Panc1 (cell line): ENCODE measurements at regions not wholly inside any gene's neighbourhood (a gene's known extent, or its start where the extent isn't known, plus 50 kb on each side); places are given as distances from the start of the nearest gene placed in this dataset.

Experiments used
- ATAC-seq: fragments of 200-7000 bp; cut with Tn5 transposase; 2 replicates; pipeline ENCODE4 v1.9.1; 2020; ENCODE audit warnings: mild to moderate bottlenecking, moderate library complexity
- BruUV-seq: library from RNA; stranded (reverse); fragments of 400-500 nt; replicated peaks from 2 replicates; lab custom pipeline; 2021; lab: Mats Ljungman, UMichigan
- CTCF ChIA-PET: fragments of 300-600 bp; sonication (Branson Sonifier 250); formaldehyde crosslinking; loops from one replicate; lab custom pipeline; 2022; ENCODE audit warnings: antibody characterized with exemption; lab: Charles Lee
- POLR2A ChIA-PET: fragments of 300-600 bp; sonication (Branson Sonifier 250); formaldehyde crosslinking; loops from one replicate; lab custom pipeline; 2022; ENCODE audit warnings: antibody characterized with exemption; lab: Charles Lee
- DNase-seq: peaks from one replicate; pipeline ENCODE4 v3.0.0-alpha.2; 2010; ENCODE audit warnings: low read depth, low spot score
- H3K27ac ChIP-seq: 2 replicates; pipeline ENCODE4 v1.5.1; 2011; ENCODE audit warnings: mild to moderate bottlenecking, low read length, inconsistent platforms
- H3K27me3 ChIP-seq: fragments of 200-500 bp; sonication (Bioruptor generic); 2 replicates; pipeline ENCODE4 v1.6.0; 2014; ENCODE audit warnings: low read length, inconsistent platforms; ENCODE audit not compliant: control insufficient read depth, insufficient read depth
- H3K36me3 ChIP-seq: fragments of 200-500 bp; sonication (Bioruptor generic); 2 replicates; pipeline ENCODE4 v1.5.1; 2014; ENCODE audit warnings: inconsistent platforms, mild to moderate bottlenecking, low read length, moderate library complexity; ENCODE audit not compliant: control insufficient read depth, insufficient read depth
- H3K4me1 ChIP-seq: 2 replicates; pipeline ENCODE4 v1.5.1; 2011; ENCODE audit warnings: inconsistent platforms, mild to moderate bottlenecking, low read length, moderate library complexity; ENCODE audit not compliant: control insufficient read depth, insufficient read depth
- H3K4me3 ChIP-seq, 2 experiments: 2 replicates each; pipeline ENCODE4 v1.5.1; 2011 to 2012; ENCODE audit warnings: low read depth in 2 of 2, low read length in 2 of 2, mild to moderate bottlenecking in 2 of 2, inconsistent platforms in 1 of 2, moderate library complexity in 1 of 2
- H3K9me3 ChIP-seq: fragments of 200-500 bp; sonication (Bioruptor generic); 2 replicates; pipeline ENCODE4 v1.5.1; 2014; ENCODE audit warnings: low read depth, mild to moderate bottlenecking, inconsistent platforms, low read length, moderate library complexity; ENCODE audit not compliant: control insufficient read depth, insufficient read depth
- POLR2AphosphoS5 ChIP-seq: IDR thresholded peaks from 2 replicates; pipeline ENCODE4 v1.6.1; 2012; ENCODE audit warnings: mild to moderate bottlenecking, low read depth, low read length, moderate library complexity
- SIN3A ChIP-seq: IDR thresholded peaks from 2 replicates; pipeline ENCODE4 v1.6.1; 2012; ENCODE audit warnings: low read depth, mild to moderate bottlenecking, low read length, moderate library complexity, borderline replicate concordance; ENCODE audit not compliant: insufficient read depth
- TCF7L2 ChIP-seq: IDR thresholded peaks from 2 replicates; pipeline ENCODE4 v1.6.1; 2011; ENCODE audit warnings: mild to moderate bottlenecking, low read depth, low read length, inconsistent platforms
- in situ Hi-C: cut with HindIII; loops from 2 replicates; pipeline ENCODE4 v1.10.0; 2016; ENCODE audit warnings: low sequenced_read_pairs, low pct_unique_long_range_greater_than_20kb
- intact Hi-C: fragments of 100-400 bp; cut with micrococcal nuclease; formaldehyde crosslinking; loops from one replicate; pipeline ENCODE4 v1.10.0; 2022; ENCODE audit not compliant: unreplicated experiment
- TF ChIP-seq, protein P1 (sequence below), 2 experiments: IDR thresholded peaks; 2 replicates each; pipeline ENCODE4 v1.6.1; 2011 to 2012; ENCODE audit warnings: low read depth in 2 of 2, control low read depth in 1 of 2, low read length in 1 of 2, mild to moderate bottlenecking in 1 of 2, moderate library complexity in 1 of 2; ENCODE audit not compliant: insufficient read depth in 1 of 2
- TF ChIP-seq, protein P2 (sequence below): fragments of 450-650 bp; IDR thresholded peaks from 2 replicates; pipeline ENCODE4 v1.5.1; 2017; ENCODE audit warnings: mild to moderate bottlenecking

DNA sequence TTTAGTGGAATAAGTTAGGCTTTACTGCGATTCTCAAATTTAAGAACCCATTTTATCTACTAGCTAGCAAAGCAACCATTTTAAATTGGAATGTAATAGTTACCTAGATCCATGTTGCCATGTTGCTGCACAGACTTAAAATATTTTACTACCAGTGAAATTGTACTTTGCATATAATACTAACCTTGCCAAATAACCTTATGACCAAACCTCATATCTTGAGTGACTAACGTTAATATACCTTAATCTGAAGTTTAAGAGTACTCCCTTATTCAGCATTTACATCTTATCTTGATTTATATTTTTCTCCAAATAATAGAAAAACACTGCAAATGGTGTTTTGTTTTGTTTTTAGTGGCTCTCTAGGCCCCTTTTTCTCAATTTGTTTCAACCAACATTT lies 50.3 kb upstream of the NAB1 start:
- no peaks in the 10 kb centered on the region for H3K36me3 ChIP-seq
- DNase-seq (no peak), ATAC-seq (no peak)
- H3K4me1 ChIP-seq: no peaks in the 10 kb centered on the region
- no TSS peak for BruUV-seq
- no peaks in the 10 kb centered on the region for H3K9me3 ChIP-seq
- no peak overlapping the region for H3K4me3 ChIP-seq
- in situ Hi-C loops: no loop called here
- no peaks in the 10 kb centered on the region for H3K27me3 ChIP-seq
- no peak overlapping the region for H3K27ac ChIP-seq
- TF ChIP-seq POLR2AphosphoS5 (no peak), TCF7L2 (no peak), SIN3A (no peak)
- TF ChIP-seq, protein P1, sequence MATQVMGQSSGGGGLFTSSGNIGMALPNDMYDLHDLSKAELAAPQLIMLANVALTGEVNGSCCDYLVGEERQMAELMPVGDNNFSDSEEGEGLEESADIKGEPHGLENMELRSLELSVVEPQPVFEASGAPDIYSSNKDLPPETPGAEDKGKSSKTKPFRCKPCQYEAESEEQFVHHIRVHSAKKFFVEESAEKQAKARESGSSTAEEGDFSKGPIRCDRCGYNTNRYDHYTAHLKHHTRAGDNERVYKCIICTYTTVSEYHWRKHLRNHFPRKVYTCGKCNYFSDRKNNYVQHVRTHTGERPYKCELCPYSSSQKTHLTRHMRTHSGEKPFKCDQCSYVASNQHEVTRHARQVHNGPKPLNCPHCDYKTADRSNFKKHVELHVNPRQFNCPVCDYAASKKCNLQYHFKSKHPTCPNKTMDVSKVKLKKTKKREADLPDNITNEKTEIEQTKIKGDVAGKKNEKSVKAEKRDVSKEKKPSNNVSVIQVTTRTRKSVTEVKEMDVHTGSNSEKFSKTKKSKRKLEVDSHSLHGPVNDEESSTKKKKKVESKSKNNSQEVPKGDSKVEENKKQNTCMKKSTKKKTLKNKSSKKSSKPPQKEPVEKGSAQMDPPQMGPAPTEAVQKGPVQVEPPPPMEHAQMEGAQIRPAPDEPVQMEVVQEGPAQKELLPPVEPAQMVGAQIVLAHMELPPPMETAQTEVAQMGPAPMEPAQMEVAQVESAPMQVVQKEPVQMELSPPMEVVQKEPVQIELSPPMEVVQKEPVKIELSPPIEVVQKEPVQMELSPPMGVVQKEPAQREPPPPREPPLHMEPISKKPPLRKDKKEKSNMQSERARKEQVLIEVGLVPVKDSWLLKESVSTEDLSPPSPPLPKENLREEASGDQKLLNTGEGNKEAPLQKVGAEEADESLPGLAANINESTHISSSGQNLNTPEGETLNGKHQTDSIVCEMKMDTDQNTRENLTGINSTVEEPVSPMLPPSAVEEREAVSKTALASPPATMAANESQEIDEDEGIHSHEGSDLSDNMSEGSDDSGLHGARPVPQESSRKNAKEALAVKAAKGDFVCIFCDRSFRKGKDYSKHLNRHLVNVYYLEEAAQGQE (IDR thresholded peaks at IDR 0.05; ENCODE audit: insufficient read depth in 1 of 2, low read depth in 2 of 2, low read length in 1 of 2): no peak
- TF ChIP-seq, protein P2, sequence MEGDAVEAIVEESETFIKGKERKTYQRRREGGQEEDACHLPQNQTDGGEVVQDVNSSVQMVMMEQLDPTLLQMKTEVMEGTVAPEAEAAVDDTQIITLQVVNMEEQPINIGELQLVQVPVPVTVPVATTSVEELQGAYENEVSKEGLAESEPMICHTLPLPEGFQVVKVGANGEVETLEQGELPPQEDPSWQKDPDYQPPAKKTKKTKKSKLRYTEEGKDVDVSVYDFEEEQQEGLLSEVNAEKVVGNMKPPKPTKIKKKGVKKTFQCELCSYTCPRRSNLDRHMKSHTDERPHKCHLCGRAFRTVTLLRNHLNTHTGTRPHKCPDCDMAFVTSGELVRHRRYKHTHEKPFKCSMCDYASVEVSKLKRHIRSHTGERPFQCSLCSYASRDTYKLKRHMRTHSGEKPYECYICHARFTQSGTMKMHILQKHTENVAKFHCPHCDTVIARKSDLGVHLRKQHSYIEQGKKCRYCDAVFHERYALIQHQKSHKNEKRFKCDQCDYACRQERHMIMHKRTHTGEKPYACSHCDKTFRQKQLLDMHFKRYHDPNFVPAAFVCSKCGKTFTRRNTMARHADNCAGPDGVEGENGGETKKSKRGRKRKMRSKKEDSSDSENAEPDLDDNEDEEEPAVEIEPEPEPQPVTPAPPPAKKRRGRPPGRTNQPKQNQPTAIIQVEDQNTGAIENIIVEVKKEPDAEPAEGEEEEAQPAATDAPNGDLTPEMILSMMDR: no peak
- CTCF ChIA-PET: no interaction called here
- POLR2A ChIA-PET: no interaction called here
- intact Hi-C loops: no loop called here

DNA sequence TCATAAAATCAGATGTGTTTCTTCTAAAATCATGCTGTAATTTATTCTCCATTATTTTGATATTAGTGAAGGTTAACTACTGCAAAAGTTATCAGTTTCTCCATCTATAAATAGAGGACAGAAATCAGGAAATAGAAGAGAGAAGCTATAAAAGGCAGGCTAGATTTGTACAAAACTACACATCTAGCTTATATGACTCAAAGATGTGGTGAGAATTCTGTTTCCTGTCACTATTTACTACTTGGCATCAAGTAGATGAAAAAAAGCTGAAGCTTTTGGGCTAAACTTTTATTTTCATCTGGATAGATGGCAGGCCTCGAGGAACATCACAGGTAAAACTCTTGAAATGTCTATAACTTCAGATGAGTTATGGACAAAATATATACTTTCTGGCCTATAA lies 49.8 kb upstream of the NAB1 start:
- intact Hi-C loops: no loop called here

More for the DNA sequence above, 49.8 kb upstream of the NAB1 start:
- no peaks in the 10 kb centered on the region for H3K4me1 ChIP-seq
- H3K9me3 ChIP-seq: no peaks in the 10 kb centered on the region
- H3K27ac ChIP-seq: no peak overlapping the region
- in situ Hi-C loops: no loop called here
- ChIA-PET POLR2A (no interaction called here), CTCF (no interaction called here)
- H3K4me3 ChIP-seq: no peak overlapping the region
- no TSS peak for BruUV-seq
- no peaks in the 10 kb centered on the region for H3K27me3 ChIP-seq
- no peaks in the 10 kb centered on the region for H3K36me3 ChIP-seq
- ATAC-seq (no peak), DNase-seq (no peak)
- TF ChIP-seq, protein P1 (IDR thresholded peaks at IDR 0.05; ENCODE audit: insufficient read depth in 1 of 2, low read depth in 2 of 2, low read length in 1 of 2): no peak
- TF ChIP-seq, protein P2: no peak
- no peak for TF ChIP-seq SIN3A
- no peak for TF ChIP-seq TCF7L2
- no peak for TF ChIP-seq POLR2AphosphoS5
